ENCODE measurements at regions not wholly inside any gene's neighbourhood (a gene's known extent, or its start where the extent isn't known, plus 50 kb on each side); places are given as distances from the start of the nearest gene placed in this dataset.

- TF ChIP-seq CTCF (conservative IDR thresholded peaks at IDR 0.05; ENCODE audit: low read depth, low read length) = no peak
- no peak for TF ChIP-seq EZH2 (IDR thresholded peaks at IDR 0.05; ENCODE audit: low read length, unreplicated experiment)
These were observed 835.6 kb upstream of the RBFOX1 start for GRCh38 chr16:6496996-6497395.
